ENCODE measurements at regions not wholly inside any gene's neighbourhood (a gene's known extent, or its start where the extent isn't known, plus 50 kb on each side); places are given as distances from the start of the nearest gene placed in this dataset.

GRCh38 chr5:127216898-127217675 is 73.5 kb upstream of the MEGF10 start:
- no peak overlapping the region for H2BK15ac ChIP-seq (ENCODE audit: low read depth, low read length)
- no peak overlapping the region for H2BK120ac ChIP-seq (ENCODE audit: low read depth, low read length)
- ATAC-seq (ENCODE audit: low read depth) = no peak
- no peak overlapping the region for H3K9ac ChIP-seq (ENCODE audit: low read depth, low read length)
- H2BK5ac ChIP-seq (ENCODE audit: low read depth, low read length, poor library complexity, severe bottlenecking) = no peak overlapping the region
- H3K4me1 ChIP-seq (ENCODE audit: control insufficient read depth, insufficient read depth, low read length) = no peaks in the 10 kb centered on the region
- H3K4ac ChIP-seq (ENCODE audit: low read depth, low read length) = no peak overlapping the region
- no peak overlapping the region for H2AK5ac ChIP-seq (ENCODE audit: low read depth, low read length)
- ChIA-PET POLR2A (ENCODE audit: unreplicated experiment) (no interaction called here), CTCF (no interaction called here)
- H3K27me3 ChIP-seq (ENCODE audit: control insufficient read depth, insufficient read depth, low read length) = peaks cover 6% of the 10 kb centered on the region; the same call in 1 of the 2 replicates
- no peak overlapping the region for H3K14ac ChIP-seq (replicated peaks; ENCODE audit: low read depth, low read length)
- dilution Hi-C loops (cut with HindIII; ENCODE audit: low sequenced_read_pairs, unreplicated experiment) = no loop called here
- H3K27ac ChIP-seq (ENCODE audit: insufficient read depth, low read length) = no peak overlapping the region
- H4K91ac ChIP-seq (ENCODE audit: insufficient read depth, low read depth, low read length) = no peak overlapping the region
- H3K56ac ChIP-seq (ENCODE audit: extremely low read depth, insufficient read depth, low read length) = no peak overlapping the region
- H3K9me3 ChIP-seq (ENCODE audit: control insufficient read depth, insufficient read depth, low read length) = no peaks in the 10 kb centered on the region
- WGBS, 2 experiments (ENCODE audit: extremely low coverage in 2 of 2, insufficient read length in 1 of 2) = no CpG with 5 or more reads among the region's 3 CpGs
- in situ Hi-C loops (cut with MboI; ENCODE audit: low sequenced_read_pairs) = no loop called here
- no peak for DNase-seq
- no peak overlapping the region for H3K4me3 ChIP-seq (ENCODE audit: insufficient read depth, low read depth, low read length)
- no peaks in the 10 kb centered on the region for H4K20me1 ChIP-seq (ENCODE audit: insufficient read depth, low read length)
- H3K36me3 ChIP-seq (ENCODE audit: control insufficient read depth, insufficient read depth, low read length) = no peaks in the 10 kb centered on the region
- H3K23ac ChIP-seq (ENCODE audit: low read depth, low read length) = no peak overlapping the region
- BruUV-seq (replicated peaks) = no TSS peak
- no peak overlapping the region for H3K18ac ChIP-seq (ENCODE audit: low read depth, low read length)
- no peak for TF ChIP-seq FOS (IDR thresholded peaks at IDR 0.05; ENCODE audit: low read depth, low read length)
- no peak for TF ChIP-seq CEBPB (IDR thresholded peaks at IDR 0.05; ENCODE audit: low read depth, low read length)
- no peak for TF ChIP-seq RCOR1 (IDR thresholded peaks at IDR 0.05; ENCODE audit: insufficient replicate concordance, low read length)
- TF ChIP-seq, protein P1, sequence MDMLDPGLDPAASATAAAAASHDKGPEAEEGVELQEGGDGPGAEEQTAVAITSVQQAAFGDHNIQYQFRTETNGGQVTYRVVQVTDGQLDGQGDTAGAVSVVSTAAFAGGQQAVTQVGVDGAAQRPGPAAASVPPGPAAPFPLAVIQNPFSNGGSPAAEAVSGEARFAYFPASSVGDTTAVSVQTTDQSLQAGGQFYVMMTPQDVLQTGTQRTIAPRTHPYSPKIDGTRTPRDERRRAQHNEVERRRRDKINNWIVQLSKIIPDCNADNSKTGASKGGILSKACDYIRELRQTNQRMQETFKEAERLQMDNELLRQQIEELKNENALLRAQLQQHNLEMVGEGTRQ (IDR thresholded peaks at IDR 0.05; ENCODE audit: low read depth, low read length) = no peak
- no peak for TF ChIP-seq MAZ (IDR thresholded peaks at IDR 0.05; ENCODE audit: borderline replicate concordance, low read depth, low read length)
- TF ChIP-seq RFX5 (IDR thresholded peaks at IDR 0.05; ENCODE audit: low read depth, low read length) = no peak
- TF ChIP-seq MXI1 (IDR thresholded peaks at IDR 0.05; ENCODE audit: borderline replicate concordance, low read depth, low read length) = no peak
- no peak for TF ChIP-seq NFE2L2 (IDR thresholded peaks at IDR 0.05; ENCODE audit: low read depth, low read length)
- TF ChIP-seq MAFK (IDR thresholded peaks at IDR 0.05; ENCODE audit: low read depth, low read length) = no peak
- TF ChIP-seq, protein P2, sequence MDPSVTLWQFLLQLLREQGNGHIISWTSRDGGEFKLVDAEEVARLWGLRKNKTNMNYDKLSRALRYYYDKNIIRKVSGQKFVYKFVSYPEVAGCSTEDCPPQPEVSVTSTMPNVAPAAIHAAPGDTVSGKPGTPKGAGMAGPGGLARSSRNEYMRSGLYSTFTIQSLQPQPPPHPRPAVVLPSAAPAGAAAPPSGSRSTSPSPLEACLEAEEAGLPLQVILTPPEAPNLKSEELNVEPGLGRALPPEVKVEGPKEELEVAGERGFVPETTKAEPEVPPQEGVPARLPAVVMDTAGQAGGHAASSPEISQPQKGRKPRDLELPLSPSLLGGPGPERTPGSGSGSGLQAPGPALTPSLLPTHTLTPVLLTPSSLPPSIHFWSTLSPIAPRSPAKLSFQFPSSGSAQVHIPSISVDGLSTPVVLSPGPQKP (IDR thresholded peaks at IDR 0.05; ENCODE audit: borderline replicate concordance, low read depth, low read length) = no peak
- TF ChIP-seq CTCF (conservative IDR thresholded peaks at IDR 0.05; ENCODE audit: low read depth, low read length) = no peak
- TF ChIP-seq RAD21 (IDR thresholded peaks at IDR 0.05; ENCODE audit: low read length) = no peak
- no peak for TF ChIP-seq BHLHE40 (IDR thresholded peaks at IDR 0.05; ENCODE audit: low read depth, low read length)
- TF ChIP-seq CHD1 (IDR thresholded peaks at IDR 0.05; ENCODE audit: low read depth, low read length) = no peak
- no peak for TF ChIP-seq SMC3 (IDR thresholded peaks at IDR 0.05; ENCODE audit: low read depth, low read length)
- TF ChIP-seq POLR2A (IDR thresholded peaks at IDR 0.05; ENCODE audit: low read depth, low read length) = no peak
- H3K79me1 ChIP-seq (ENCODE audit: low read depth in 1 of 2, low read length in 2 of 2) = no peaks in the 10 kb centered on the region
- no peak overlapping the region for H4K8ac ChIP-seq (ENCODE audit: low read depth in 2 of 2, low read length in 2 of 2)
- H4K5ac ChIP-seq (ENCODE audit: low read depth, low read length) = no peak overlapping the region
- H3K9me1 ChIP-seq (ENCODE audit: insufficient read depth, low read length) = no peaks in the 10 kb centered on the region
- intact Hi-C loops (cut with micrococcal nuclease) = loop anchor here (10.0 kb wide), 1 partner anchor 52 kb away; no protein-coding TSS in a partner anchor
- no peak overlapping the region for H3K4me2 ChIP-seq (ENCODE audit: low read depth, low read length)
- H2BK20ac ChIP-seq (ENCODE audit: low read depth, low read length) = no peak overlapping the region
- H2AFZ ChIP-seq (replicated peaks; ENCODE audit: low read length, poor library complexity) = no peak overlapping the region
- H2AK9ac ChIP-seq (replicated peaks; ENCODE audit: low read depth, low read length, poor library complexity) = no peak overlapping the region

Data from IMR-90 (cell line).